ENCODE measurements at regions not wholly inside any gene's neighbourhood (a gene's known extent, or its start where the extent isn't known, plus 50 kb on each side); places are given as distances from the start of the nearest gene placed in this dataset.

DNA sequence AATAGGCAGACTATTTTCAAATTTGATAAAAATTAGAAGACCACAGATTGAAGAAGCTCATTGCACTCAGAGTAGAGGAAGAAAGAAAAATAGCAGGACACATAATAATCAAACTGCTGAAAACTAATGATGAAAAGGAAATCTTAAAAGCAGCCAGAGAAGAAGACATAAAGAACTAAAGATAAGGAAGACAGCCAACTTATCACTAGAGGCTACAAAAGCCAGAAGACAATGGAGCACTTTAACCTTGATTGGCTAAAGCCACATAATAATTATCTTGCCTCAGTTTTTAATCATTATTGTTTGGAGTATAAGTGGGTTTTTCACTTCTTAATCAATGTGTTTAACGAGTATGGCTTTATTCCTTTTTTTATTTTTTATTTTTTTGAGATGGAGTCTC lies 397.6 kb downstream of the RNF144B start (continued):
- TF ChIP-seq RXRA (IDR thresholded peaks at IDR 0.05; ENCODE audit: insufficient read depth, low read depth, low read length) (no peak), CHD2 (IDR thresholded peaks at IDR 0.05; ENCODE audit: low read length) (no peak), SP4 (IDR thresholded peaks at IDR 0.05; ENCODE audit: low read length) (no peak)

All from H1 (cell line).